Right lobe of liver (tissue), 4 donors: ENCODE measurements at regions not wholly inside any gene's neighbourhood (a gene's known extent, or its start where the extent isn't known, plus 50 kb on each side); places are given as distances from the start of the nearest gene placed in this dataset.

Experiments used
- CTCF ChIP-seq, 4 donors: fragments of 200-600 bp in 3 of 4; fragments of 450-650 bp in 1 of 4; IDR thresholded peaks; one replicate each; pipeline versions ENCODE4 v1.5.1 to v1.8.0; 2016 to 2022; ENCODE audit warnings: antibody characterized with exemption in 4 of 4, mild to moderate bottlenecking in 2 of 4
- POLR2A ChIP-seq: fragments of 450-650 bp; IDR thresholded peaks from one replicate; pipeline ENCODE4 v1.6.1; 2017; ENCODE audit warnings: antibody characterized with exemption, mild to moderate bottlenecking
- donor health status: DM: no; HTN: no; CAD: no.
- donor health status: DM: no; HTN: no; CAD: no.
- donor health status: DM: no; HTN: yes; CAD: no.

- TF ChIP-seq CTCF (IDR thresholded peaks at IDR 0.05) (no peak), POLR2A (no peak)
These were observed 152.4 kb downstream of the RWDD3 start for GRCh38 chr1:95386371-95386770.
